ENCODE measurements at regions not wholly inside any gene's neighbourhood (a gene's known extent, or its start where the extent isn't known, plus 50 kb on each side); places are given as distances from the start of the nearest gene placed in this dataset.

DNA sequence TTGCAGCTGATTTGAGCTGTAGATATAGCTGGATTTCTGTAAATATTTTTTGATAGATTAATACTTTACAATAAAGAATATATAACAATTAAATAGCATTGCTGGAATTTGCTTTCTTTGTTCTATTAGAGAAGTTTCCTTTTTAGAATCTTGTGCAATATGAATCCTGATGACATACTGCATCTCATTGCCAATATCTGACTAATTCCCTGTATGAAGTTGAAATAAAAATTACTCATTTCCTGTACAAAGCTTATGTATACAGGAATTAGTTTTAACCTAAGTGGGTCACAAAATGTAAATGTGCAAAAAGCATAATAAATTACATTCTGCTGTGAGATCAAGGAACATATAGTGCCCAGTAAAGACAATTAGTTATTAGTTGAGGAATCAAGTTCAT, 72.8 kb upstream of the TMEFF2 start:
- Histone ChIP-seq H3K4me3 (ENCODE audit: low read length, poor library complexity, severe bottlenecking) (no peak overlapping the region), H3K4me2 (ENCODE audit: low read depth, low read length, poor library complexity, severe bottlenecking) (no peak overlapping the region), H4K20me1 (ENCODE audit: insufficient read depth, low read length, poor library complexity, severe bottlenecking) (no peaks in the 10 kb centered on the region), H2AFZ (ENCODE audit: low read length) (no peak overlapping the region), H3K4me1 (ENCODE audit: insufficient read depth, low read length, poor library complexity, severe bottlenecking) (no peaks in the 10 kb centered on the region), H3K79me2 (ENCODE audit: insufficient read depth, low read length) (no peaks in the 10 kb centered on the region), H3K27me3 (ENCODE audit: insufficient read depth, low read length, poor library complexity, severe bottlenecking) (no peaks in the 10 kb centered on the region), H3K36me3 (ENCODE audit: insufficient read depth, low read length) (no peaks in the 10 kb centered on the region), H3K9me3 (ENCODE audit: insufficient read depth, low read depth, low read length) (no peaks in the 10 kb centered on the region), H3K9ac (ENCODE audit: low read depth, low read length, poor library complexity, severe bottlenecking) (no peak overlapping the region), H3F3A (ENCODE audit: low read depth) (no peaks in the 10 kb centered on the region), H3K9me2 (replicated peaks; ENCODE audit: low read depth, low read length) (no peaks in the 10 kb centered on the region)
- TF ChIP-seq CTCF (conservative IDR thresholded peaks at IDR 0.05; ENCODE audit: low read length) (no peak), EZH2phosphoT487 (IDR thresholded peaks at IDR 0.05; ENCODE audit: borderline replicate concordance) (no peak)

DNA sequence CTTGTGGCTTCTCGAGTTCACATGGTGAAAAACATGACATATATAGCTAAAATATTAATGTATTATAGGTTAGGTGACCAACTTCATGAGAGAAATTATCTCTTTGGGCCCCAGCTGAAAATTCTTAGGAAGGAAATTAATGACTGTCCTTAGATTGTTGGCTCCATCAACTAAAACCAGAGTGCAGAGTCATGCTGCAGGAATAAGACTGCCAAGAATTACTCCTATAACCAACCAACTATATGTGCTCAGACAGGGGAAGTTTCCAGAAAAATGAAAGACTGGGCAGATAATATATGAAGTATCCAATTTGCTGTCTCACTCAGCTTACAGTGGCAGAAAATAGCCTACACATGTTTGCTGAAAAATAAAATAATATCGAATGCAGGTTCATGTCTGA, 71.0 kb upstream of the TMEFF2 start:
- Histone ChIP-seq H3K9ac (ENCODE audit: low read depth, low read length, poor library complexity, severe bottlenecking) (no peak overlapping the region), H3F3A (ENCODE audit: low read depth) (no peaks in the 10 kb centered on the region), H3K4me2 (ENCODE audit: low read depth, low read length, poor library complexity, severe bottlenecking) (no peak overlapping the region), H2AFZ (ENCODE audit: low read length) (no peak overlapping the region), H3K4me1 (ENCODE audit: insufficient read depth, low read length, poor library complexity, severe bottlenecking) (no peaks in the 10 kb centered on the region), H3K79me2 (ENCODE audit: insufficient read depth, low read length) (no peaks in the 10 kb centered on the region), H3K36me3 (ENCODE audit: insufficient read depth, low read length) (no peaks in the 10 kb centered on the region), H4K20me1 (ENCODE audit: insufficient read depth, low read length, poor library complexity, severe bottlenecking) (no peaks in the 10 kb centered on the region), H3K9me3 (ENCODE audit: insufficient read depth, low read depth, low read length) (no peaks in the 10 kb centered on the region), H3K4me3 (ENCODE audit: low read length, poor library complexity, severe bottlenecking) (no peak overlapping the region), H3K27me3 (ENCODE audit: insufficient read depth, low read length, poor library complexity, severe bottlenecking) (no peaks in the 10 kb centered on the region), H3K9me2 (replicated peaks; ENCODE audit: low read depth, low read length) (no peaks in the 10 kb centered on the region)
- TF ChIP-seq EZH2phosphoT487 (IDR thresholded peaks at IDR 0.05; ENCODE audit: borderline replicate concordance) = no peak
- no peak for TF ChIP-seq CTCF (conservative IDR thresholded peaks at IDR 0.05; ENCODE audit: low read length)

DNA sequence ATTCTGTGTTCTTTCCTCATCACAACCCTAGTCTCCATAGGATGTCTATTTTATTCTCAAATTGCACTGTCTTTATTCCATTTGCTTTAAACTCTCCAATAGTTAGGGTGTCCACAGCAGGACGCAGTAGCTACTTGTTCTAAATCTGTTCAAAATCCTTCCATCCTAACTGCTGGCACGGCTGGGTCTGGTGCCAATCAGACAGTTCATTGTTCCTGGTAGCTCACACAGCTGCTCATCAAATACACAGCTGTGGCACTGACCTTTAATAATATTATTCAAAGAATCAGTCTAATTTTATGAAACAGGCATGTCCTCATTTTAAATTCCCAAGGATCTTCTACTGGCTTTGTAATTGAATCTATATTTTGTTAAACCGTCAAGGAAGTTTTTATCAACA, 59.7 kb upstream of the TMEFF2 start:
- Histone ChIP-seq H4K20me1 (ENCODE audit: insufficient read depth, low read length, poor library complexity, severe bottlenecking) (no peaks in the 10 kb centered on the region), H3K9ac (ENCODE audit: low read depth, low read length, poor library complexity, severe bottlenecking) (no peak overlapping the region), H3K79me2 (ENCODE audit: insufficient read depth, low read length) (no peaks in the 10 kb centered on the region), H3K9me3 (ENCODE audit: insufficient read depth, low read depth, low read length) (no peaks in the 10 kb centered on the region), H3F3A (ENCODE audit: low read depth) (no peaks in the 10 kb centered on the region), H2AFZ (ENCODE audit: low read length) (no peak overlapping the region), H3K9me2 (replicated peaks; ENCODE audit: low read depth, low read length) (no peaks in the 10 kb centered on the region), H3K4me2 (ENCODE audit: low read depth, low read length, poor library complexity, severe bottlenecking) (no peak overlapping the region), H3K27me3 (ENCODE audit: insufficient read depth, low read length, poor library complexity, severe bottlenecking) (no peaks in the 10 kb centered on the region), H3K36me3 (ENCODE audit: insufficient read depth, low read length) (no peaks in the 10 kb centered on the region), H3K4me1 (ENCODE audit: insufficient read depth, low read length, poor library complexity, severe bottlenecking) (no peaks in the 10 kb centered on the region), H3K4me3 (ENCODE audit: low read length, poor library complexity, severe bottlenecking) (no peak overlapping the region)
- TF ChIP-seq EZH2phosphoT487 (IDR thresholded peaks at IDR 0.05; ENCODE audit: borderline replicate concordance) = no peak
- TF ChIP-seq CTCF (conservative IDR thresholded peaks at IDR 0.05; ENCODE audit: low read length) = no peak
